ENCODE measurements at regions not wholly inside any gene's neighbourhood (a gene's known extent, or its start where the extent isn't known, plus 50 kb on each side); places are given as distances from the start of the nearest gene placed in this dataset.

GRCh38 chr20:3312940-3313682, 74.1 kb upstream of the SLC4A11 start:
- WGBS (ENCODE audit: insufficient coverage): 0% methylated on average over 1 of the region's 2 CpGs
- Mint-ChIP-seq H3K4me3 (peak overlapping the region in 1 of 2 donors; percentile 56), H3K27ac (peak overlapping the region; percentile 75 to 91 (median 86)), H3K9me3 (peaks cover 0 to 4% (median 0%) of the 10 kb centered on the region in 7 donors), H3K27me3 (ENCODE audit: low read depth in 3 of 3) (no peaks in the 10 kb centered on the region), H3K4me1 (peaks cover 43% of the 10 kb centered on the region), H3K36me3 (peaks cover 56 to 80% of the 10 kb centered on the region in 2 donors)
- H3K4me2 ChIP-seq (replicated peaks; ENCODE audit: extremely low read depth, low read length, poor library complexity, severe bottlenecking): peak overlapping the region; percentile 24
- peaks cover 30 to 31% of the 10 kb centered on the region in 2 donors for H3K4me1 ChIP-seq (ENCODE audit: control insufficient read depth in 1 of 2, insufficient read depth in 2 of 2, low read length in 2 of 2)
- DNase-seq: peak; percentile 28 to 50 (median 39)
- no peak overlapping the region for H2AFZ ChIP-seq (ENCODE audit: insufficient read depth, low read depth, low read length, poor library complexity, severe bottlenecking)
- peaks cover 5% of the 10 kb centered on the region for H4K20me1 ChIP-seq (ENCODE audit: insufficient read depth, low read length)
- no peaks in the 10 kb centered on the region for H3K79me2 ChIP-seq (ENCODE audit: insufficient read depth, low read length)
- peaks cover 29 to 66% of the 10 kb centered on the region in 2 donors for H3K36me3 ChIP-seq (replicated peaks in 1 of 2; ENCODE audit: control insufficient read depth in 1 of 2, insufficient read depth in 2 of 2, low read length in 2 of 2)
- no peak for TF ChIP-seq CTCF (IDR thresholded peaks at IDR 0.05)
- peak overlapping the region in 1 of 3 experiments; percentile 10 for H3K4me3 ChIP-seq (replicated peaks in 1 of 3; ENCODE audit: low read depth in 2 of 3, low read length in 3 of 3)
- peak overlapping the region; percentile 6 for H3K9ac ChIP-seq (ENCODE audit: insufficient read depth, low read length, poor library complexity, severe bottlenecking)
- H3K27me3 ChIP-seq (ENCODE audit: control insufficient read depth in 2 of 2, insufficient read depth in 2 of 2, low read length in 2 of 2): no peaks in the 10 kb centered on the region
- peak overlapping the region in 1 of 2 donors; percentile 71 for H3K27ac ChIP-seq (ENCODE audit: low read depth in 1 of 2, low read length in 2 of 2)
- H3K9me3 ChIP-seq (replicated peaks in 1 of 2; ENCODE audit: control insufficient read depth in 1 of 2, insufficient read depth in 1 of 2, low read length in 2 of 2): no peaks in the 10 kb centered on the region
- intact Hi-C loops (cut with micrococcal nuclease): loop anchor here (5.0 to 10.0 kb wide), 2 partner anchors 96 to 98 kb away; no protein-coding TSS in a partner anchor

GRCh38 chr20:3311623-3312022, 72.6 kb upstream of the SLC4A11 start:
- no peaks in the 10 kb centered on the region for H3K27me3 ChIP-seq (ENCODE audit: control insufficient read depth in 2 of 2, insufficient read depth in 2 of 2, low read length in 2 of 2)
- H3K4me1 ChIP-seq (ENCODE audit: control insufficient read depth in 1 of 2, insufficient read depth in 2 of 2, low read length in 2 of 2): peaks cover 30 to 31% of the 10 kb centered on the region in 2 donors
- no peak overlapping the region for H3K27ac ChIP-seq (ENCODE audit: low read depth in 1 of 2, low read length in 2 of 2)
- H3K36me3 ChIP-seq (replicated peaks in 1 of 2; ENCODE audit: control insufficient read depth in 1 of 2, insufficient read depth in 2 of 2, low read length in 2 of 2): peaks cover 39 to 70% of the 10 kb centered on the region in 2 donors
- intact Hi-C loops (cut with micrococcal nuclease): loop anchor here (5.0 to 10.0 kb wide), 2 partner anchors 94 to 97 kb away; no protein-coding TSS in a partner anchor
- no peak overlapping the region for H2AFZ ChIP-seq (ENCODE audit: insufficient read depth, low read depth, low read length, poor library complexity, severe bottlenecking)
- DNase-seq: no peak
- H3K9me3 ChIP-seq (replicated peaks in 1 of 2; ENCODE audit: control insufficient read depth in 1 of 2, insufficient read depth in 1 of 2, low read length in 2 of 2): no peaks in the 10 kb centered on the region
- H3K9me3 Mint-ChIP-seq: peaks cover 0 to 4% (median 0%) of the 10 kb centered on the region in 7 donors
- H4K20me1 ChIP-seq (ENCODE audit: insufficient read depth, low read length): peaks cover 5% of the 10 kb centered on the region
- no peaks in the 10 kb centered on the region for H3K27me3 Mint-ChIP-seq (ENCODE audit: low read depth in 3 of 3)
- H3K4me3 Mint-ChIP-seq: no peak overlapping the region
- no peaks in the 10 kb centered on the region for H3K79me2 ChIP-seq (ENCODE audit: insufficient read depth, low read length)
- peaks cover 64 to 82% of the 10 kb centered on the region in 2 donors for H3K36me3 Mint-ChIP-seq
- no peak overlapping the region for H3K4me2 ChIP-seq (replicated peaks; ENCODE audit: extremely low read depth, low read length, poor library complexity, severe bottlenecking)
- peak overlapping the region in 2 of 7 donors; percentile 15 to 35 for H3K27ac Mint-ChIP-seq
- H3K4me1 Mint-ChIP-seq: peaks cover 43% of the 10 kb centered on the region
- 40% methylated on average over 1 of the region's 2 CpGs for WGBS (ENCODE audit: insufficient coverage)
- H3K9ac ChIP-seq (ENCODE audit: insufficient read depth, low read length, poor library complexity, severe bottlenecking): no peak overlapping the region
- TF ChIP-seq CTCF (IDR thresholded peaks at IDR 0.05): no peak
- H3K4me3 ChIP-seq (replicated peaks in 1 of 3; ENCODE audit: low read depth in 2 of 3, low read length in 3 of 3): no peak overlapping the region

All from CD14-positive monocyte (primary cell).